DND-41 (cell line): ENCODE measurements at regions not wholly inside any gene's neighbourhood (a gene's known extent, or its start where the extent isn't known, plus 50 kb on each side); places are given as distances from the start of the nearest gene placed in this dataset.

Source experiments
- ATAC-seq: fragments of 200-7000 bp; cut with Tn5 transposase; 3 replicates; pipeline ENCODE4 v1.9.1; 2021; ENCODE audit warnings: low read depth; ENCODE audit not compliant: insufficient read depth
- DNase-seq: peaks from one replicate; pipeline ENCODE4 v3.0.0-alpha.2; 2020
- H2AFZ ChIP-seq: 2 replicates; pipeline ENCODE4 v1.6.0; 2012; ENCODE audit warnings: low read depth, low read length
- H3K27ac ChIP-seq: 2 replicates; pipeline ENCODE4 v1.5.1; 2012; ENCODE audit warnings: low read length, inconsistent platforms
- H3K27me3 ChIP-seq: fragments of 200-600 bp; sonication (generic); 2 replicates; pipeline ENCODE4 v1.6.0; 2012; ENCODE audit warnings: low read length, mild to moderate bottlenecking, inconsistent platforms; ENCODE audit not compliant: insufficient read depth, poor library complexity
- H3K36me3 ChIP-seq: 2 replicates; pipeline ENCODE4 v1.5.1; 2012; ENCODE audit warnings: low read length, inconsistent platforms; ENCODE audit not compliant: insufficient read depth
- H3K4me1 ChIP-seq: 2 replicates; pipeline ENCODE4 v1.5.1; 2012; ENCODE audit warnings: mild to moderate bottlenecking, low read length; ENCODE audit not compliant: insufficient read depth
- H3K4me2 ChIP-seq: 2 replicates; pipeline ENCODE4 v1.6.0; 2012; ENCODE audit warnings: mild to moderate bottlenecking, moderate library complexity, low read length, inconsistent platforms; ENCODE audit not compliant: insufficient read depth
- H3K4me3 ChIP-seq, 2 experiments: fragments of 200-600 bp in 1 of 2; shearing (Covaris generic) in 1 of 2; 2 replicates each; pipeline ENCODE4 v1.5.1; 2012 to 2016; ENCODE audit warnings: inconsistent platforms in 2 of 2, low read length in 2 of 2, mild to moderate bottlenecking in 2 of 2, low read depth in 1 of 2, moderate library complexity in 1 of 2
- H3K79me2 ChIP-seq: 2 replicates; pipeline ENCODE4 v1.6.0; 2012; ENCODE audit warnings: low read length, inconsistent platforms; ENCODE audit not compliant: insufficient read depth
- H3K9ac ChIP-seq: 2 replicates; pipeline ENCODE4 v1.6.0; 2012; ENCODE audit warnings: low read depth, mild to moderate bottlenecking, inconsistent platforms, low read length, moderate library complexity
- H3K9me3 ChIP-seq: 2 replicates; pipeline ENCODE4 v1.5.1; 2012; ENCODE audit warnings: low read length, moderate library complexity, mild to moderate bottlenecking, inconsistent platforms; ENCODE audit not compliant: insufficient read depth, severe bottlenecking
- H4K20me1 ChIP-seq: 2 replicates; pipeline ENCODE4 v1.6.0; 2012; ENCODE audit warnings: low read length; ENCODE audit not compliant: insufficient read depth
- EZH2 ChIP-seq: IDR thresholded peaks from 3 replicates; pipeline ENCODE4 v1.6.1; 2012; ENCODE audit warnings: borderline replicate concordance, low read depth, mild to moderate bottlenecking, moderate library complexity, low read length, inconsistent platforms; ENCODE audit not compliant: severe bottlenecking
- TF ChIP-seq, protein P1 (sequence below): IDR thresholded peaks from 2 replicates; pipeline ENCODE4 v1.5.1; 2012; ENCODE audit warnings: borderline replicate concordance, low read length, moderate library complexity, mild to moderate bottlenecking; ENCODE audit not compliant: poor library complexity, severe bottlenecking; ENCODE audit errors: extremely low read depth

GRCh38 chr2:204023088-204023487 lies 86.5 kb downstream of the ICOS start:
- H2AFZ ChIP-seq, result no peak overlapping the region
- H3K79me2 ChIP-seq, result no peaks in the 10 kb centered on the region
- TF ChIP-seq, protein P1, sequence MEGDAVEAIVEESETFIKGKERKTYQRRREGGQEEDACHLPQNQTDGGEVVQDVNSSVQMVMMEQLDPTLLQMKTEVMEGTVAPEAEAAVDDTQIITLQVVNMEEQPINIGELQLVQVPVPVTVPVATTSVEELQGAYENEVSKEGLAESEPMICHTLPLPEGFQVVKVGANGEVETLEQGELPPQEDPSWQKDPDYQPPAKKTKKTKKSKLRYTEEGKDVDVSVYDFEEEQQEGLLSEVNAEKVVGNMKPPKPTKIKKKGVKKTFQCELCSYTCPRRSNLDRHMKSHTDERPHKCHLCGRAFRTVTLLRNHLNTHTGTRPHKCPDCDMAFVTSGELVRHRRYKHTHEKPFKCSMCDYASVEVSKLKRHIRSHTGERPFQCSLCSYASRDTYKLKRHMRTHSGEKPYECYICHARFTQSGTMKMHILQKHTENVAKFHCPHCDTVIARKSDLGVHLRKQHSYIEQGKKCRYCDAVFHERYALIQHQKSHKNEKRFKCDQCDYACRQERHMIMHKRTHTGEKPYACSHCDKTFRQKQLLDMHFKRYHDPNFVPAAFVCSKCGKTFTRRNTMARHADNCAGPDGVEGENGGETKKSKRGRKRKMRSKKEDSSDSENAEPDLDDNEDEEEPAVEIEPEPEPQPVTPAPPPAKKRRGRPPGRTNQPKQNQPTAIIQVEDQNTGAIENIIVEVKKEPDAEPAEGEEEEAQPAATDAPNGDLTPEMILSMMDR, result no peak
- TF ChIP-seq EZH2, result no peak
- no peak overlapping the region for H3K4me3 ChIP-seq
- H3K27me3 ChIP-seq, result no peaks in the 10 kb centered on the region
- H4K20me1 ChIP-seq, result no peaks in the 10 kb centered on the region
- H3K36me3 ChIP-seq, result no peaks in the 10 kb centered on the region
- no peak for DNase-seq
- H3K9ac ChIP-seq, result no peak overlapping the region
- no peak for ATAC-seq
- no peak overlapping the region for H3K4me2 ChIP-seq
- H3K27ac ChIP-seq, result no peak overlapping the region
- peaks cover 21% of the 10 kb centered on the region for H3K4me1 ChIP-seq
- H3K9me3 ChIP-seq, result peaks cover 7% of the 10 kb centered on the region

DNA sequence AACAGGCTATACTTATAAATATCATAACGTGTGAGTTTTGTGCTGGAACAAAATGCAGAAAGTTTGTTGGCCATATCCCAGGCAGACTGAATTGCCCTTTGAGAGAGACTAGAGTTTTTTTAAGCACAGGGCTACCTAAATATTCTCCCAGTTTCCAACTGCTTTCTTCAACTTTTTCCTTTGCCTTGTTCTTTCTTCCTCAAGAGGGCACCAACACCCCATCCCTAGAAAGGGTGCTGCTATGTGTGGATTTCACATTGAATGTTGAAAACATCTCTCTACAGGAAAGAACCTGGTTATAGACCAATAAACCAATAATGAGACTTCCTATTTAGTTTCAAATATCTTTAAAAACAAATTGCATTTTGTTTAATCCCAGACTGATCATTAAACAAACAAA lies 87.9 kb downstream of the ICOS start:
- peaks cover 22% of the 10 kb centered on the region for H3K4me1 ChIP-seq
- no peaks in the 10 kb centered on the region for H3K36me3 ChIP-seq
- TF ChIP-seq, protein P1, result peak; percentile 79
- TF ChIP-seq EZH2, result no peak
- H3K27me3 ChIP-seq, result no peaks in the 10 kb centered on the region
- H3K9ac ChIP-seq, result no peak overlapping the region
- H3K27ac ChIP-seq, result no peak overlapping the region
- H4K20me1 ChIP-seq, result no peaks in the 10 kb centered on the region
- ATAC-seq (0 out of 3 replicates have a peak, but pooled peaks have one; percentile 21), DNase-seq (peak; percentile 50)
- H3K9me3 ChIP-seq, result peaks cover 18% of the 10 kb centered on the region
- no peak overlapping the region for H2AFZ ChIP-seq
- H3K79me2 ChIP-seq, result no peaks in the 10 kb centered on the region
- H3K4me3 ChIP-seq, result no peak overlapping the region
- H3K4me2 ChIP-seq, result no peak overlapping the region

- Histone ChIP-seq H4K20me1 (no peaks in the 10 kb centered on the region), H3K9ac (no peak overlapping the region), H3K27ac (no peak overlapping the region), H2AFZ (no peak overlapping the region), H3K79me2 (no peaks in the 10 kb centered on the region), H3K9me3 (peaks cover 18% of the 10 kb centered on the region), H3K4me3 (no peak overlapping the region), H3K36me3 (no peaks in the 10 kb centered on the region), H3K27me3 (no peaks in the 10 kb centered on the region), H3K4me2 (no peak overlapping the region), H3K4me1 (peaks cover 22% of the 10 kb centered on the region)
- ATAC-seq (no peak), DNase-seq (no peak)
- TF ChIP-seq, protein P1, result no peak
- TF ChIP-seq EZH2, result no peak
Observed at GRCh38 chr2:204024906-204025475, 88.4 kb downstream of the ICOS start.
